GM12878 (cell line): ENCODE measurements at regions not wholly inside any gene's neighbourhood (a gene's known extent, or its start where the extent isn't known, plus 50 kb on each side); places are given as distances from the start of the nearest gene placed in this dataset.

Experiments
- ATAC-seq: fragments of 200-7000 bp; cut with Tn5 transposase; 3 replicates; pipeline ENCODE4 v1.9.1; 2020; ENCODE audit warnings: mild to moderate bottlenecking, moderate library complexity
- BruUV-seq: library from RNA; stranded (reverse); fragments of 400-500 nt; replicated peaks from 2 replicates; lab custom pipeline; 2021; lab: Mats Ljungman, UMichigan
- CTCF ChIA-PET: fragments of 300-600 bp; sonication (Branson Sonifier 250); formaldehyde crosslinking; extraction: SDS; loops from one replicate; lab custom pipeline; 2021; ENCODE audit warnings: inconsistent platforms; lab: Yijun Ruan, JAX
- POLR2A ChIA-PET: fragments of 350-600 bp; formaldehyde crosslinking; extraction: SDS; loops from one replicate; lab custom pipeline; 2021; ENCODE audit warnings: inconsistent platforms; lab: Charles Lee
- RAD21 ChIA-PET: fragments of 300-600 bp; sonication (Branson Sonifier 250); formaldehyde crosslinking; loops from one replicate; lab custom pipeline; 2023; ENCODE audit warnings: antibody characterized with exemption; ENCODE audit not compliant: unreplicated experiment; lab: Charles Lee
- SMC1A ChIA-PET: fragments of 300-600 bp; sonication (Branson Sonifier 250); formaldehyde crosslinking; loops from one replicate; lab custom pipeline; 2023; ENCODE audit not compliant: unreplicated experiment, uncharacterized antibody; lab: Charles Lee
- DNase-seq: peaks from one replicate; pipeline ENCODE4 v3.0.0-alpha.2; 2011; ENCODE audit warnings: low read depth, low spot score
- FAIRE-seq: peaks from 3 replicates; lab custom pipeline; 2011; peaks lifted over from hg19 to GRCh38; lab: Jason Lieb, UNC
- H2AFZ ChIP-seq: 2 replicates; pipeline ENCODE4 v1.6.0; 2011; ENCODE audit warnings: low read depth, low read length, control low read depth; ENCODE audit not compliant: control insufficient read depth
- H3K27ac ChIP-seq: 2 replicates; pipeline ENCODE4 v1.5.1; 2011; ENCODE audit warnings: control low read depth; ENCODE audit not compliant: control insufficient read depth, insufficient read depth
- H3K27me3 ChIP-seq, 2 experiments: replicated peaks in 1 of 2; 2 replicates each; pipeline versions ENCODE4 v1.6.0 to v1.6.1; 2011; ENCODE audit warnings: low read length in 1 of 2; ENCODE audit not compliant: control insufficient read depth in 2 of 2, insufficient read depth in 2 of 2
- H3K36me3 ChIP-seq, 2 experiments: 2 replicates each; pipeline ENCODE4 v1.5.1; 2011; ENCODE audit warnings: low read length in 1 of 2; ENCODE audit not compliant: control insufficient read depth in 2 of 2, insufficient read depth in 2 of 2
- H3K4me1 ChIP-seq: 2 replicates; pipeline ENCODE4 v1.6.1; 2011; ENCODE audit warnings: mild to moderate bottlenecking, low read length, moderate library complexity, mixed read lengths; ENCODE audit not compliant: control insufficient read depth, insufficient read depth
- H3K4me2 ChIP-seq: 2 replicates; pipeline ENCODE4 v1.6.0; 2011; ENCODE audit warnings: control low read depth; ENCODE audit not compliant: control insufficient read depth, insufficient read depth
- H3K4me3 ChIP-seq: fragments of 200-600 bp; sonication (generic); 2 replicates; pipeline ENCODE4 v1.5.1; 2016
- H3K79me2 ChIP-seq: 2 replicates; pipeline ENCODE4 v1.6.0; 2011; ENCODE audit warnings: low read length; ENCODE audit not compliant: control insufficient read depth, insufficient read depth
- H3K9ac ChIP-seq: 2 replicates; pipeline ENCODE4 v1.8.0; 2011; ENCODE audit warnings: low read length, control low read depth, mixed read lengths; ENCODE audit not compliant: control insufficient read depth, insufficient read depth
- H3K9me3 ChIP-seq: replicated peaks from 3 replicates; pipeline ENCODE4 v1.5.1; 2011; ENCODE audit warnings: mild to moderate bottlenecking, low read length; ENCODE audit not compliant: control insufficient read depth, insufficient read depth
- H4K20me1 ChIP-seq: 2 replicates; pipeline ENCODE4 v1.6.0; 2011; ENCODE audit not compliant: control insufficient read depth, insufficient read depth
- ATF7 ChIP-seq: fragments of 450-650 bp; IDR thresholded peaks from 2 replicates; pipeline ENCODE4 v1.6.1; 2016; ENCODE audit warnings: low read depth, mild to moderate bottlenecking
- BCL3 ChIP-seq: IDR thresholded peaks from 2 replicates; pipeline ENCODE4 v1.6.1; 2011; ENCODE audit warnings: borderline replicate concordance, low read depth, mild to moderate bottlenecking, moderate library complexity, low read length; ENCODE audit not compliant: insufficient read depth, poor library complexity, severe bottlenecking
- BHLHE40 ChIP-seq, 2 experiments: fragments of 450-650 bp in 1 of 2; IDR thresholded peaks; 2 replicates each; pipeline ENCODE4 v1.6.1; 2011 to 2017; ENCODE audit warnings: low read depth in 2 of 2, borderline replicate concordance in 1 of 2, improper control_type of control experiment in 1 of 2, low read length in 1 of 2, mild to moderate bottlenecking in 1 of 2
- IRF3 ChIP-seq: fragments of 450-650 bp; IDR thresholded peaks from 2 replicates; pipeline ENCODE4 v1.6.1; 2014; ENCODE audit warnings: mild to moderate bottlenecking
- IRF5 ChIP-seq: fragments of 450-650 bp; IDR thresholded peaks from 2 replicates; pipeline ENCODE4 v1.6.1; 2017; ENCODE audit warnings: borderline replicate concordance
- JUND ChIP-seq: IDR thresholded peaks from 2 replicates; pipeline ENCODE4 v1.6.1; 2012; ENCODE audit warnings: low read depth, mild to moderate bottlenecking, low read length, improper control_type of control experiment, moderate library complexity
- MEF2A ChIP-seq: IDR thresholded peaks from 2 replicates; pipeline ENCODE4 v1.6.1; 2011; ENCODE audit warnings: low read depth, mild to moderate bottlenecking, low read length, moderate library complexity; ENCODE audit not compliant: insufficient read depth
- PKNOX1 ChIP-seq: fragments of 450-650 bp; IDR thresholded peaks from 2 replicates; pipeline ENCODE4 v1.6.1; 2016; ENCODE audit warnings: mild to moderate bottlenecking
- STAT1 ChIP-seq: fragments of 450-650 bp; conservative IDR thresholded peaks from 2 replicates; pipeline ENCODE4 v1.6.1; 2014; ENCODE audit warnings: antibody characterized with exemption, mild to moderate bottlenecking
- ZSCAN29 ChIP-seq: fragments of 450-650 bp; IDR thresholded peaks from 2 replicates; pipeline ENCODE4 v1.6.1; 2017; ENCODE audit warnings: mild to moderate bottlenecking, moderate library complexity
- in situ Hi-C: fragments of 300-500 bp; cut with MboI; formaldehyde crosslinking; loops from 9 replicates; pipeline ENCODE4 v1.14.3; 2018; ENCODE audit warnings: mixed read lengths
- intact Hi-C: fragments of 100-400 bp; cut with micrococcal nuclease; formaldehyde crosslinking; loops from one replicate; pipeline ENCODE4 v1.14.2; 2022; ENCODE audit not compliant: unreplicated experiment

GRCh38 chr5:56357426-56357825 is 124.3 kb upstream of the ANKRD55 start:
- RAD21 ChIA-PET: no interaction called here

More at GRCh38 chr5:56357426-56357825, 124.3 kb upstream of the ANKRD55 start:
- H3K36me3 ChIP-seq: no peaks in the 10 kb centered on the region
- H3K27ac ChIP-seq: no peak overlapping the region
- in situ Hi-C loops (no loop called here), intact Hi-C loops (no loop called here)
- no peak for FAIRE-seq
- H3K9ac ChIP-seq: no peak overlapping the region
- H3K27me3 ChIP-seq: peaks cover 0 to 3% of the 10 kb centered on the region in 2 experiments; a peak in 1 of 4 replicates
- no peaks in the 10 kb centered on the region for H3K4me1 ChIP-seq
- no peak for DNase-seq
- no peaks in the 10 kb centered on the region for H4K20me1 ChIP-seq
- CTCF ChIA-PET: no interaction called here
- SMC1A ChIA-PET: interaction anchor here (1.2 kb wide), 1 partner anchor 36 kb away, joined by 5 read pairs; no protein-coding TSS in a partner anchor
- no peak for ATAC-seq
- H3K79me2 ChIP-seq: no peaks in the 10 kb centered on the region
- POLR2A ChIA-PET: no interaction called here
- no peak overlapping the region for H3K4me2 ChIP-seq
- no peak overlapping the region for H3K4me3 ChIP-seq
- TF ChIP-seq IRF5: no peak
- TF ChIP-seq BHLHE40 (IDR thresholded peaks at IDR 0.05; ENCODE audit: borderline replicate concordance in 1 of 2, low read depth in 2 of 2, low read length in 1 of 2): no peak
- no peak for TF ChIP-seq ATF7
- no peak for TF ChIP-seq JUND
- no peak for TF ChIP-seq PKNOX1
- TF ChIP-seq BCL3: no peak
- TF ChIP-seq IRF3: no peak
- no peak for TF ChIP-seq MEF2A
- no peak for TF ChIP-seq ZSCAN29
- TF ChIP-seq STAT1: no peak
- TF ChIP-seq, all 136 proteins: peak for 0
- no peaks in the 10 kb centered on the region for H3K9me3 ChIP-seq
- BruUV-seq: no TSS peak
- no peak overlapping the region for H2AFZ ChIP-seq
